ENCODE measurements at regions not wholly inside any gene's neighbourhood (a gene's known extent, or its start where the extent isn't known, plus 50 kb on each side); places are given as distances from the start of the nearest gene placed in this dataset.

DNA sequence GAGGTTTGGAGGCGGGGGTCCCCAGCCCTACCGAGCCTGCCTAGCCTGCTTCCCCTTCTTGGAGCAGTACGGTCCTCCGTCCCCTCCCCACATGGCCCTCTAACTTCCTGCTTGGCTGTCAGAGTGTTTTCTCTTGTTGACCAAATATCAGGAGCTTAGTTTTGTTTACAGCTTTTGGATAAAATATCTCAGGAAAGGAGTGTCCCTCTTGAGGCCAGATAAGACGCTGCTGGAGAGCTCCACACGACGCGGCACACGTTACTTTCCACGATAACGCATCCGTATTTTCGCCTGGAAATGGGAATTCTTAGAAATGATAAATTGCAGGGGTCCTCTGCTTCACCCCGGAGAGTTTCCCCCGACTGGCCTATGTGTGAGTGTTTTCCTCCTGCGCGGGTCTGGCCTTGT lies 182.9 kb downstream of the MAF start:
- TF ChIP-seq GATA3 (IDR thresholded peaks at IDR 0.05; ENCODE audit: low read depth, low read length) = no peak

DNA sequence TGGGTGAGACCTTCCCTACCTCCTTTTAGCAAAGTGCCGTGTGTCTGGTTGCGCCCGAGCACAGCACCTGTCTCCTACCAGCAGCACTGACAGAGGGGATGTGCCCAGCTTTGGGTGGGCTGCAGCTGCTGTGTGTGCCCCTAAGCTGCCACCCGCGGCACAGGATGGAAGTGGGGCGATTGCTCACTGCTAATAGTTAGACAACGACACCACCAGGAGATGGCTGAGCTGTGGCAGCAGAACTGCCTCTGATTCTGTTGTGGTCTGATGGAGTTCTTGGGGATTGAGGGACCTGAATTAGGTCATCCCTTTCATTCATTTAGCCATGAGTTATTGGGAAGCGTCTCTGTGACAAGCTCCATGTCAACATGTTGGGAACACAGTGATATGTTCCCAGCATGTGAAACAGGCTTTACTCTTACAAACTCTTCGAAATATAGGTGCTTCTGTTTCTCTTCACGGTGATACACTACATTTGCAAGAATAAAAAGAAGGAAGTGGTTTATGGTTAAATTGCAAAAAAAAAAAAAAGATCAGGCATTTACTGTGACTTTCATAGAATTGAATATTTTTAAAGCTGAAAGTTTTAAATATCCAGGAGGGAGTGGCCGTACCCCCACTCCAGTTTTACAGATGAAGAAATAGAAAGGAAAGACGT lies 184.4 kb downstream of the MAF start:
- no peak for TF ChIP-seq GATA3 (IDR thresholded peaks at IDR 0.05; ENCODE audit: low read depth, low read length)
- no peak for TF ChIP-seq GATA2 (IDR thresholded peaks at IDR 0.05; ENCODE audit: low read depth, low read length)

DNA sequence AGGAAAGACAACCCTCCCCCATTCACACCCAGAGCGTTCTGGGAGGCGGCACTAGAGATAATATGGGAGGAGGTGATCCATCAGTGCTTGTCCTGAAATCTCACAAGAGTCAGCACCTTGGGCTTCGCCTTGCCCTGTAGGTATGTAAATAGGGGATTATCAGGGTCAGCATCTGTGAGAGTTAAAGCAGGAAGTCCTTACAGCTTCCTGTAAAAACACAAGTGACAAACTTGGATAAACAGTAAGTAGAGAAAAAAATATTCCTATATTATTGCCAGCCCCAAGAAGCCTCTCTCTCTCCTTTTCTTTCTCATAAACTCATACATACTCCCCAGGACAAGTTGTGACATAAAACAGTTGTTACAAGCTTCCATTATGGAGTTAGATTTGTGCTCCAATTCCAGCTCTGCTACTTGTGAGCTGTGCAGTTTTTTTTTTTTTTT lies 187.7 kb downstream of the MAF start:
- TF ChIP-seq GATA3 (IDR thresholded peaks at IDR 0.05; ENCODE audit: low read depth, low read length) (no peak), GATA2 (IDR thresholded peaks at IDR 0.05; ENCODE audit: low read depth, low read length) (no peak)

DNA sequence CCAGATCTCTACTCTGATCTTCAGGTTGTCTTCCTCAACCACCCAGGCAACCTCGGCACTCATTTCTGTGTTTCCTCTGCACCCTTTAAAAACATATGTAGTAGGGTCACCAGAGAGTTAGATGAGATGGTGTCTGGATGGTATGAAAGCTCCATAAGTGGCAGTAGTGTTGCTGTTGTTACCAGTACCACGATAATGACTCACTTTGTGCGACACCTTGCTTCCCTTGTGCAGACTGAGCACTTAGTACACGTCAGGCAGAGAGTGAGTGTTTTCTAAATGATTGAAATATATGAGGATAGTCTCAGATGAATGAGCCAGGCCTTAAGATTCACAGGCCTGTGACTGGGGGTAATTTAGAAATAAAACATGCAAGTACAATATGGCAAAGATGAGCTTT lies 188.7 kb downstream of the MAF start:
- no peak for TF ChIP-seq GATA3 (IDR thresholded peaks at IDR 0.05; ENCODE audit: low read depth, low read length)

DNA sequence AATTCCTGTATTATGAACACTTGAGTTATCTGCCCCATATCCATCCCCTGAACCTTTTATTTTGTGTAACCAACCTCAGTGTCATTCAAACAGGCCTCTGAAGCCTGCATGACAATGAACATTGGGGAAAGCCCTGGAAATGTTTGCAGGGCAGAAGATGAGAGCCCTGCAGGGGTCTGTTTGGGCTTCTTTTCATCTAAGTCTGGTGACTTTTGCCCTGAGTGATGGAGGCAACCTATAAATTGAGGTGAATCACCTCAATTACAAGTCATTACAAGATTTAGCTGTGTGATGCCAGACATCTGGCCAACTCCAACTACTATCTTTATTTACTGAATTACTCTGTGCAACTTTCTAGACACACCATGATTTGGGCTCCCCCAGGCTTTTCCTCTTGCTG lies 189.2 kb downstream of the MAF start:
- TF ChIP-seq GATA2 (IDR thresholded peaks at IDR 0.05; ENCODE audit: low read depth, low read length) = no peak
- TF ChIP-seq GATA3 (IDR thresholded peaks at IDR 0.05; ENCODE audit: low read depth, low read length) = no peak

DNA sequence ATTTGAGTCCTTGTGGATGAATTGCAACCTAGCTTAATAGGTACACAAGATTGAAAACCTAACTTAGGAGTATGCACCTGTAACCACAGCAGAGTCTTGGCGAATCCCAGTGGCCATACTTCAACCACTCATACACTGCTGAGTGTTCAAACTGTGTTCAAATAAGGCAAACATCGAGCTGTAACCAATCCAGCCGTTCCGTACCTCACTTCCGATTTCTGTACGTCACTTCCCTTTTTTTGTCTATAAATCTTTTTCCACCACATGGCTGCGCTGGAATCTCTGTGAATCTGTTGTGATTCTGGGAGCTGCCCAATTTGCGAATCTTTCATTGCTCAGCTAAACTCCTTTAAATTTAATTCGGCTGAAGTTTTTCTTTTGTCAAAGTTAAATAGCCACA lies 190.6 kb downstream of the MAF start:
- no peak for TF ChIP-seq GATA2 (IDR thresholded peaks at IDR 0.05; ENCODE audit: low read depth, low read length)
- TF ChIP-seq GATA3 (IDR thresholded peaks at IDR 0.05; ENCODE audit: low read depth, low read length) = no peak

DNA sequence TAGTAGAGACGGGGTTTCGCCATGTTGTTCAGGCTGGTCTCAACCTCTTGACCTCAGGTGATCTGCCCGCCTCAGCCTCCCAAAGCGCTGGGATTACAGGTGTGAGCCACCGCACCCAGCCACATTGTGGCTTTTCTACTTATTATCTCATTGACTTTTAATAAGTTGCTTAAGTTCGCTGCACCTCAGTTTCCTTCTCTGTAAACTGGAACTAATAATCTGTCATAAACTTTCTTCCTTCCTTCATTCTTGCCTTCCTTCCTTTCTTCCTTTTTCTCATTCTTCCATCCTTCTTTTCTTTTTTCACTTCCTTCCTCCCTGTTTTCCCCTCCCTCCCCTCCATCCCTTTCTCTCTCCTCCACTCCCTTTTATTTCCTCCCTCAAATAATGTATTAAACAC lies 192.2 kb downstream of the MAF start:
- TF ChIP-seq GATA2 (IDR thresholded peaks at IDR 0.05; ENCODE audit: low read depth, low read length) (no peak), GATA3 (IDR thresholded peaks at IDR 0.05; ENCODE audit: low read depth, low read length) (no peak)

DNA sequence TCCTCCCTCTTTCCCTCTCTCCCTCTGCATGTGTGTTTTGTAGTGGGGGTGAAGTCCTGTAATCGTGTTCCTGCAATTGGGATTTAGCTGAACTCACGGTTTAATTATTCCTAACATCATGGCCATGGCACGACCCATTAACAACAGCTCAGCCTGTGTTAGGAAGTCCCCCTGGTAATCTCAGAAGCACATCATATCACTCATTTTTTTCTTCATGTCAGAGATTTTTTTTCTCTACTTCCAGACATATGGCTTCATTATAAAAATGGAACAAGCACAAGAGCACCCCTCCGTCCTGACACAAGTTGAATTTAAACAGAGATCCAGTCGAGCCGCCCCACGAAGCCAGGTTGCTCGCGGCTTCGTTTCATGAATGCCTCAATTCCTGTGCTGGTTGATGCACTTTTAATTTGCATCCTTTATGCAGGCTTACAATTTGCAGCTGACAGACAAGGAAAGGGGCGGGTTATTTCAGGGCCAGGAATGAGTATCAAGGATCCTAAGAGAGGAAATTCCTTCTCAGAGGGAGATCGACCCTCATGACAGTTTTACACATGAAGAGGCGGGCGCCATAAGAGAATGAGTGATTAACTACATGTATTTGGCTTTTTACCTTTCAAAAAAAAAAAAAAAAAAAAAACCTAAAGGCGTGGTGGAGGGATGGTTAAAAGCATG lies 192.9 kb downstream of the MAF start:
- TF ChIP-seq GATA2 (IDR thresholded peaks at IDR 0.05; ENCODE audit: low read depth, low read length) (no peak), GATA3 (IDR thresholded peaks at IDR 0.05; ENCODE audit: low read depth, low read length) (no peak)

DNA sequence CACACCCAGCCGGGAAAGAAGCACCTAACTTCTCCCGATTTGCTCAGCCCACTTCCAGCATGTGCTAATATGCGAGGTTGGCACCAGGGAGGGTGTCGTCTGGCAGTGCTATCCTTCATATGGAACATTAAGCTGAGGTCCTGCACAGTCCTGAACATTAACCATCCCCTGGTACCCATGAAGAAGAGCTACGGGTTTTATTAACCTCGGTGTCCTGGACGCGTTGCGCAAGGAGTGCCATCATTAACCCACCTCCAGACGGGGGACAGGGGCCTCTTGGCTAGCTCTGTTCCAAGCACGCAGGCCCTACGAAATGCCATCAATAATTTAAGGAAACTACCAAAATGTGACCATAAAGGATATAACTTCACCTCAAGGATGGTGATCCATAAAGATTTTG lies 193.5 kb downstream of the MAF start:
- TF ChIP-seq GATA3 (IDR thresholded peaks at IDR 0.05; ENCODE audit: low read depth, low read length) (no peak), GATA2 (IDR thresholded peaks at IDR 0.05; ENCODE audit: low read depth, low read length) (no peak)

DNA sequence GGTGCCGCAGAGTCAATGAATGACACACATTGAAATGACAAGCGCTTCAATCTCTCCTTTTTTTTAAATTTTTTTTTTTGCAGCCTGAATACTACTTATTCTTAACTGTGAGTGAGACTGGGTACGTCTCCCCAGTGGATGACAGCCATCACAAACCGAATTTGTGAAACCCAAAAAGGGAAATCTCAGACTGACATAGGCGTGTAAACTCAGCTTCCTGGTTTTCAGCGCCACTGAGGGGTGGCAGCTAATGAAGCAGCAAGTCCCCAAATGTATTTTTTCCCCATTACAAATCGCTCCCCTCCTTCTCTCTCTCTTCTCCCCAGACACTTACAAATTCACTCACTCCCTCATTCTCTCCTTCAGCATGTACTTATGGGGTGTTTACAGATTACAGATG lies 196.0 kb downstream of the MAF start:
- TF ChIP-seq GATA3 (IDR thresholded peaks at IDR 0.05; ENCODE audit: low read depth, low read length) (no peak), GATA2 (IDR thresholded peaks at IDR 0.05; ENCODE audit: low read depth, low read length) (no peak)

DNA sequence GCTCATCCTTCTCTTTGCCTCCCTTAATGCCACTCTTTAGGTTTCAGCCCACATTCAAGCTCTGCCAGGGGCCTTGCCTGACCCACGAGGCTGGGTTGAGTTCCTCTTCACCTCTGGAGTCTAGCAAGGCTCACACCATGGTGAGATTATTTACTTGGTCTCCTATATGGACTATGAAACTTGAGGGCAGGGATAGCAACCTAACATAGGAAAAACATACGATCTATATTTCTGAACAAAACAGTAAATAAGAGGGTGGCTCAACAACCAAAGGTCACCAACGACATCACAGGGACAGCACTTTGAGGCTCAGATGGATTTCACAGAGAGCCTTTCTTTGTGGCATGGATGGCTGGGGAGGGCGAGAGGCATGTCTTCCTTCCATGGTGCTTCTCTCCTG lies 197.0 kb downstream of the MAF start:
- TF ChIP-seq GATA3 (IDR thresholded peaks at IDR 0.05; ENCODE audit: low read depth, low read length) (no peak), GATA2 (IDR thresholded peaks at IDR 0.05; ENCODE audit: low read depth, low read length) (no peak)

DNA sequence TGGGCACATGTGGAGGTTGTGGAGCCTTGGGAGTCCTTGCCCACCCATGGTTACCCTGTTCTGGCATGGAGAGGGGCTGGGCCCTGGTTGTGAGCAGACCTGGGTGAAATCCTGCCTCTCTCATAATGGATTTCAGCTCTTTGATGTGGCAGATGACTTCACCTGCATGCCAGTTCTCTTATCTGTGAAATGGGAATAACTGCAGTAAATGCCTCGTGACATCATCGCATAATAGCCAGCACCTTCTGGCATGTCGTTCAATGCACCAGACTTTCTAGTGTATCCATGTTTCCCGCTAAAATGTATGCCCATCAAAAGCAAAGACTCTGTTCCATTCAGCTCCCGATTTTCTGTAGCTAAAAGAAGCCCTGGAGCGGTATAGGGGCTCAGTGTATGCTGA lies 197.6 kb downstream of the MAF start:
- TF ChIP-seq GATA2 (IDR thresholded peaks at IDR 0.05; ENCODE audit: low read depth, low read length) (no peak), GATA3 (IDR thresholded peaks at IDR 0.05; ENCODE audit: low read depth, low read length) (no peak)

DNA sequence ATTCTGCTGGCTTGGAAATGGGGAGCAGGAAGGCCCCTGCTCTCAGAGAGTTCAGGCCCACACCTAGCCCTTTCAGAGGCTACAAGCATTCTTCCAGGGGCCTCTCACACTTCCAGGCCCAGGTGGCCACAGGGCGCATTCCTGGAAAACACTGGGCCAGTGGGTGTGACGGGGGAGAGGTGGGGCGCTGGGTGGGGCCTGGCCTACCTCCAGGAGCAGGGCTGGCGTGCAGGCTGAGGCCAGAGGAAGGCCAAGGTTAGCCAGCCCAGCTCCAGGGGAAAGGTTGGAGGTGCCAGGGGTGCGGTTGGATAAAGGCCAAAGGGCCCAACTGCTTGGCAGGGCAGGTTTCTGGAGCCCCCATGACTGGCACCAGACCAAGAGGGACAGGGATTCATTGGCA lies 198.2 kb downstream of the MAF start:
- no peak for TF ChIP-seq GATA2 (IDR thresholded peaks at IDR 0.05; ENCODE audit: low read depth, low read length)
- TF ChIP-seq GATA3 (IDR thresholded peaks at IDR 0.05; ENCODE audit: low read depth, low read length) = no peak

DNA sequence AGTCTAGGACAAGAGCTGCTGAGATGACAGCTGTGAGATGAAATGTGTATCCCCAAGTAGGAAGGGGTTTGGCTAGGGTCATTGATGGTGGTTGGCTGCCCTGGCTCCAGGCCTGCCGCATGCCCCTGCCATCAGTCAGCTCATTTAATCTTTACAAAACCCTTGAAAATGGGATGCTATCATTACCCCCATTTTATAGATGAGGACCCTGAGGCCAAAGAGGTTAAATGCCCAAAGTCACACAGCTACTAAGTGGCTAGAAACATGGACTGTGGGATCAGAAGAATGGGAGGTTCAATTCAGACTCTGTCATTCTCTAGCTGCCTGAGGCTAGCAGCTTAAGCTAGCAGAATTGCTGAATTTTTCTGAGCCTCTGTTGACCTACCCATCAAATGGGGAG lies 198.8 kb downstream of the MAF start:
- TF ChIP-seq GATA3 (IDR thresholded peaks at IDR 0.05; ENCODE audit: low read depth, low read length) (no peak), GATA2 (IDR thresholded peaks at IDR 0.05; ENCODE audit: low read depth, low read length) (no peak)

DNA sequence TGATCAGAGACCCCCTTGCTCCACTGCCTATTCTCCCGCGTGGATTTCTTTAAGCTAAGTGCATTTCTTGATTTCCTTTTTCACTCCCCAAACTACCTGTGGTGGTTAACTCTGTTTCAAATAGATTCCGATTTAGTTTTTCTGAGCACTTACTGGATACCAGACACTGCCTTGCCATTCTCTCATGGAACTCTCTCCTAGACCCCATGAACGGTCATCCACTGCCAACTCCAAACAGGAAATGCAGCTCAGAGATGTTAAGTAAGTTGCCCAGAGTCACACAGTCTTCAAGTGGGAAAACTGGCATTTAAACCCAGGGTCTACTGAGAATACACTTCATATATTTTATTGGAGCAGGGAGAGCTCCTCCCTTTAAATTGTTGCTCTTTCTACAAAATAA lies 199.4 kb downstream of the MAF start:
- TF ChIP-seq GATA2 (IDR thresholded peaks at IDR 0.05; ENCODE audit: low read depth, low read length) (no peak), GATA3 (IDR thresholded peaks at IDR 0.05; ENCODE audit: low read depth, low read length) (no peak)
